ENCODE measurements at regions not wholly inside any gene's neighbourhood (a gene's known extent, or its start where the extent isn't known, plus 50 kb on each side); places are given as distances from the start of the nearest gene placed in this dataset.

GRCh38 chr4:160143574-160143973, 1040.7 kb downstream of the RAPGEF2 start:
- Histone ChIP-seq H3K27ac (ENCODE audit: low read length) (no peak overlapping the region), H3K36me3 (replicated peaks; ENCODE audit: insufficient read depth, low read length) (no peaks in the 10 kb centered on the region), H3F3A (ENCODE audit: insufficient read depth, low read length) (no peaks in the 10 kb centered on the region), H3K4me2 (ENCODE audit: low read depth, low read length) (no peak overlapping the region), H3K27me3 (replicated peaks; ENCODE audit: insufficient read depth, low read length) (no peaks in the 10 kb centered on the region), H3K9ac (ENCODE audit: low read length) (no peak overlapping the region), H3K4me1 (ENCODE audit: low read length) (no peaks in the 10 kb centered on the region), H3K9me3 (replicated peaks; ENCODE audit: insufficient read depth, low read length) (no peaks in the 10 kb centered on the region), H3K79me2 (ENCODE audit: low read length) (no peaks in the 10 kb centered on the region), H4K20me1 (ENCODE audit: insufficient read depth, low read length) (no peaks in the 10 kb centered on the region), H3K9me2 (replicated peaks; ENCODE audit: insufficient read depth, low read length) (no peaks in the 10 kb centered on the region), H3K4me3 (ENCODE audit: low read length) (no peak overlapping the region), H2AFZ (ENCODE audit: low read length) (no peak overlapping the region)
- DNase-seq, result no peak
- TF ChIP-seq CTCF (IDR thresholded peaks at IDR 0.05; ENCODE audit: low read length), result no peak
- TF ChIP-seq EZH2phosphoT487 (IDR thresholded peaks at IDR 0.05; ENCODE audit: low read length), result no peak
- no peak for TF ChIP-seq EZH2 (optimal IDR thresholded peaks at IDR 0.05; ENCODE audit: low read depth, low read length)

DNA sequence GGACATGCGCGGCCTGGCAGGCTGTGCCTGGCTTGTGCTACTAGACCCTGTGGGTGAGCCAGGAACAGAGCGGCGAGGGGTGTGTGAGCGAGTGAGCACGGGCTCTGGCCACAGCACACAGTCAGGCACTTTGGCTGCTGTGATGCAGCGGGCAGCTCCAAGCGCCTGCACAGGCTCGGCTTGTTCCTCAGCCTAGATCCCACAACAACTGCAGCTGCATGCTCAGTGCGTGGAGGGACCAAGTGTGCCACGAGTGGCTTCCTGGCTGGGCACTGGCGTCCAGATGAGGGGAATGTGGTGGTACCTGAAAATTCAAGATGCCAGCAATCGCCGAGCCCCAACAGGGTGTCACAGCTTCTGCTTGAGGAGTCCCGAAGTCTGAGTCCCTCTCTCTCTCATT, 1056.6 kb downstream of the RAPGEF2 start:
- TF ChIP-seq EZH2phosphoT487 (IDR thresholded peaks at IDR 0.05; ENCODE audit: low read length), result no peak
- TF ChIP-seq EZH2 (optimal IDR thresholded peaks at IDR 0.05; ENCODE audit: low read depth, low read length), result no peak
- TF ChIP-seq CTCF (IDR thresholded peaks at IDR 0.05; ENCODE audit: low read length), result no peak
- no peaks in the 10 kb centered on the region for H4K20me1 ChIP-seq (ENCODE audit: insufficient read depth, low read length)
- H2AFZ ChIP-seq (ENCODE audit: low read length), result no peak overlapping the region

GRCh38 chr4:160161026-160161425, 1058.1 kb downstream of the RAPGEF2 start:
- no peaks in the 10 kb centered on the region for H3K27me3 ChIP-seq (replicated peaks; ENCODE audit: insufficient read depth, low read length)
- H2AFZ ChIP-seq (ENCODE audit: low read length), result no peak overlapping the region
- TF ChIP-seq EZH2 (optimal IDR thresholded peaks at IDR 0.05; ENCODE audit: low read depth, low read length) (no peak), EZH2phosphoT487 (IDR thresholded peaks at IDR 0.05; ENCODE audit: low read length) (no peak), CTCF (IDR thresholded peaks at IDR 0.05; ENCODE audit: low read length) (no peak)

More for the DNA sequence above, 1056.6 kb downstream of the RAPGEF2 start:
- no peaks in the 10 kb centered on the region for H3K4me1 ChIP-seq (ENCODE audit: low read length)
- H3K27me3 ChIP-seq (replicated peaks; ENCODE audit: insufficient read depth, low read length), result no peaks in the 10 kb centered on the region
- DNase-seq, result no peak
- H3K4me3 ChIP-seq (ENCODE audit: low read length), result no peak overlapping the region
- H3K4me2 ChIP-seq (ENCODE audit: low read depth, low read length), result no peak overlapping the region
- H3K9me3 ChIP-seq (replicated peaks; ENCODE audit: insufficient read depth, low read length), result no peaks in the 10 kb centered on the region
- no peaks in the 10 kb centered on the region for H3K9me2 ChIP-seq (replicated peaks; ENCODE audit: insufficient read depth, low read length)
- H3K79me2 ChIP-seq (ENCODE audit: low read length), result no peaks in the 10 kb centered on the region
- H3F3A ChIP-seq (ENCODE audit: insufficient read depth, low read length), result no peaks in the 10 kb centered on the region
- H3K27ac ChIP-seq (ENCODE audit: low read length), result no peak overlapping the region
- no peak overlapping the region for H3K9ac ChIP-seq (ENCODE audit: low read length)
- no peaks in the 10 kb centered on the region for H3K36me3 ChIP-seq (replicated peaks; ENCODE audit: insufficient read depth, low read length)

More at GRCh38 chr4:160161026-160161425, 1058.1 kb downstream of the RAPGEF2 start:
- no peaks in the 10 kb centered on the region for H3K4me1 ChIP-seq (ENCODE audit: low read length)
- no peak overlapping the region for H3K27ac ChIP-seq (ENCODE audit: low read length)
- no peaks in the 10 kb centered on the region for H3K79me2 ChIP-seq (ENCODE audit: low read length)
- no peaks in the 10 kb centered on the region for H3K36me3 ChIP-seq (replicated peaks; ENCODE audit: insufficient read depth, low read length)
- H3K4me3 ChIP-seq (ENCODE audit: low read length), result no peak overlapping the region
- H3K9me3 ChIP-seq (replicated peaks; ENCODE audit: insufficient read depth, low read length), result no peaks in the 10 kb centered on the region
- DNase-seq, result no peak
- no peak overlapping the region for H3K9ac ChIP-seq (ENCODE audit: low read length)
- H3K4me2 ChIP-seq (ENCODE audit: low read depth, low read length), result no peak overlapping the region
- no peaks in the 10 kb centered on the region for H3K9me2 ChIP-seq (replicated peaks; ENCODE audit: insufficient read depth, low read length)
- H4K20me1 ChIP-seq (ENCODE audit: insufficient read depth, low read length), result no peaks in the 10 kb centered on the region
- H3F3A ChIP-seq (ENCODE audit: insufficient read depth, low read length), result no peaks in the 10 kb centered on the region

Measured in MM.1S (cell line).